H1 (cell line): ENCODE measurements at regions not wholly inside any gene's neighbourhood (a gene's known extent, or its start where the extent isn't known, plus 50 kb on each side); places are given as distances from the start of the nearest gene placed in this dataset.
A peak's percentile ranks its signal among the peaks of the same experiment; 100 is the strongest.

Experiments
- CHD7 ChIP-seq: fragments of 300-600 bp; sonication (generic); IDR thresholded peaks from 2 replicates; pipeline ENCODE4 v1.7.1; 2012; ENCODE audit warnings: low read length, moderate library complexity, mild to moderate bottlenecking, inconsistent platforms; ENCODE audit not compliant: insufficient replicate concordance
- RAD21 ChIP-seq, 2 experiments: IDR thresholded peaks in 1 of 2; conservative IDR thresholded peaks in 1 of 2; 2 replicates each; pipeline ENCODE4 v1.6.1; 2011; ENCODE audit warnings: low read depth in 2 of 2, low read length in 2 of 2, improper control_type of control experiment in 1 of 2, inconsistent platforms in 1 of 2, mild to moderate bottlenecking in 1 of 2, moderate library complexity in 1 of 2
- TEAD4 ChIP-seq: IDR thresholded peaks from 2 replicates; pipeline ENCODE4 v1.6.1; 2012; ENCODE audit warnings: low read depth, low read length, inconsistent platforms, mixed read lengths

- no peak for TF ChIP-seq CHD7
- TF ChIP-seq TEAD4: peak; percentile 60
- TF ChIP-seq RAD21 (IDR thresholded peaks at IDR 0.05 in 1 of 2, conservative IDR thresholded peaks at IDR 0.05 in 1 of 2; ENCODE audit: low read depth in 2 of 2, low read length in 2 of 2): peak; percentile 38 to 53; a peak in 3 of 4 replicates
- TF ChIP-seq, all 59 proteins: peak for 3
Observed at GRCh38 chr5:67842806-67843205, 372.8 kb upstream of the PIK3R1 start (continued).
